SK-N-SH (cell line): ENCODE measurements at regions not wholly inside any gene's neighbourhood (a gene's known extent, or its start where the extent isn't known, plus 50 kb on each side); places are given as distances from the start of the nearest gene placed in this dataset.

ENCODE experiments used
- CHD2 ChIP-seq: fragments of 150-350 bp; IDR thresholded peaks from 2 replicates; pipeline ENCODE4 v1.6.1; 2018; ENCODE audit warnings: low read length; ENCODE audit not compliant: partially characterized antibody
- CTCF ChIP-seq: fragments of 200-600 bp; sonication (generic); IDR thresholded peaks from 2 replicates; pipeline ENCODE4 v1.6.1; 2017; ENCODE audit warnings: antibody characterized with exemption, mild to moderate bottlenecking, moderate library complexity
- ELF1 ChIP-seq: IDR thresholded peaks from 2 replicates; pipeline ENCODE4 v1.4.0; 2012
- GATA2 ChIP-seq: sonication (generic); formaldehyde crosslinking; IDR thresholded peaks from 2 replicates; pipeline ENCODE4 v1.5.0; 2020; ENCODE audit warnings: mild to moderate bottlenecking, missing genetic modification reagents
- MAX ChIP-seq: IDR thresholded peaks from 2 replicates; pipeline ENCODE4 v1.4.0; 2012; ENCODE audit warnings: low read depth
- NFIC ChIP-seq: IDR thresholded peaks from 2 replicates; pipeline ENCODE4 v1.4.0; 2012; ENCODE audit warnings: borderline replicate concordance
- POLR2AphosphoS5 ChIP-seq: IDR thresholded peaks from 2 replicates; pipeline ENCODE4 v1.6.1; 2012; ENCODE audit warnings: low read depth, low read length
- REST ChIP-seq: IDR thresholded peaks from 2 replicates; pipeline ENCODE4 v1.6.1; 2012; ENCODE audit warnings: mild to moderate bottlenecking, low read depth, low read length, moderate library complexity
- RFX5 ChIP-seq: IDR thresholded peaks from 2 replicates; pipeline ENCODE4 v1.6.1; 2012; ENCODE audit warnings: mild to moderate bottlenecking, improper control_type of control experiment, low read length
- TAF1 ChIP-seq: IDR thresholded peaks from 2 replicates; pipeline ENCODE4 v1.6.1; 2012; ENCODE audit warnings: low read depth, mild to moderate bottlenecking, low read length, moderate library complexity, borderline replicate concordance

DNA sequence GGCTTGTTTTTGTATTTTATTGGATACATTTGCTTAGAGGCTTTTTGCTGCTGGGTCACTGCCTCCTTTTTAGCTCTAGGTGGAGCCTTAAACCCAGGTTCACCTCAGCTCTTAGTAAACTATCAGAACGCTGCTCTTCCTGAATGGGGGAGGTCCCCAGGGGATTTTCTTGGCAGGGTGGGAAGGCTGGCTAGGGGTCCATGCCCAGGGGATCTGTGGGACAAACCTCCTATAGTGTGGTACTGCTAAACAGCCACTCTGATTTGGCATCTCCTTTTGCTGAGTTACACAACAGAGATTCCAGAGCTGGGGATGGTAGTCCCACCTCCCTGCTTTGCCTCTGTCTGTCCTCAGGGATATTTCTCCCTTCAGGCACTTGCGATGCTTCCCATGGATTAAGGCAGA, 204.9 kb downstream of the ZIC5 start:
- TF ChIP-seq REST (no peak), CTCF (no peak), CHD2 (no peak), RFX5 (no peak), MAX (no peak), TAF1 (no peak), POLR2AphosphoS5 (no peak), GATA2 (CRISPR knock-in tag) (no peak), NFIC (no peak), ELF1 (no peak)
